ENCODE measurements at regions not wholly inside any gene's neighbourhood (a gene's known extent, or its start where the extent isn't known, plus 50 kb on each side); places are given as distances from the start of the nearest gene placed in this dataset.

GRCh38 chr6:1547785-1548184 is 61.9 kb upstream of the FOXC1 start:
- H3K4me3 ChIP-seq (ENCODE audit: low read depth, low read length), result no peak overlapping the region
- TF ChIP-seq CTCF (IDR thresholded peaks at IDR 0.05), result no peak

GRCh38 chr6:1551249-1551648 is 58.5 kb upstream of the FOXC1 start:
- no peak for TF ChIP-seq CTCF (IDR thresholded peaks at IDR 0.05)
- no peak overlapping the region for H3K4me3 ChIP-seq (ENCODE audit: low read depth, low read length)
- H3K9ac ChIP-seq, result no peak overlapping the region
- H3K4me1 ChIP-seq, result no peaks in the 10 kb centered on the region
- H3K9me3 ChIP-seq (ENCODE audit: control insufficient read depth, low read length), result no peaks in the 10 kb centered on the region
- no peaks in the 10 kb centered on the region for H3K36me3 ChIP-seq (ENCODE audit: control insufficient read depth, insufficient read depth, low read length)
- H2AFZ ChIP-seq, result no peak overlapping the region
- H3K79me2 ChIP-seq, result no peaks in the 10 kb centered on the region
- no peaks in the 10 kb centered on the region for H3K27me3 ChIP-seq (ENCODE audit: control insufficient read depth, insufficient read depth, low read length)
- no peak overlapping the region for H3K4me2 ChIP-seq (ENCODE audit: low read length)
- H3K27ac ChIP-seq, result no peak overlapping the region

More at GRCh38 chr6:1547785-1548184, 61.9 kb upstream of the FOXC1 start:
- Histone ChIP-seq H2AFZ (no peak overlapping the region), H3K27ac (no peak overlapping the region), H3K4me1 (no peaks in the 10 kb centered on the region), H3K36me3 (ENCODE audit: control insufficient read depth, insufficient read depth, low read length) (no peaks in the 10 kb centered on the region), H3K9me3 (ENCODE audit: control insufficient read depth, low read length) (no peaks in the 10 kb centered on the region), H3K79me2 (no peaks in the 10 kb centered on the region), H3K4me2 (ENCODE audit: low read length) (no peak overlapping the region), H3K27me3 (ENCODE audit: control insufficient read depth, insufficient read depth, low read length) (no peaks in the 10 kb centered on the region), H3K9ac (no peak overlapping the region)

- no peaks in the 10 kb centered on the region for H3K27me3 ChIP-seq (ENCODE audit: control insufficient read depth, insufficient read depth, low read length)
- no peak for TF ChIP-seq CTCF (IDR thresholded peaks at IDR 0.05)
- H3K9ac ChIP-seq, result no peak overlapping the region
- no peaks in the 10 kb centered on the region for H3K4me1 ChIP-seq
- no peaks in the 10 kb centered on the region for H3K79me2 ChIP-seq
- H3K27ac ChIP-seq, result no peak overlapping the region
- no peaks in the 10 kb centered on the region for H3K9me3 ChIP-seq (ENCODE audit: control insufficient read depth, low read length)
- no peaks in the 10 kb centered on the region for H3K36me3 ChIP-seq (ENCODE audit: control insufficient read depth, insufficient read depth, low read length)
- no peak overlapping the region for H3K4me3 ChIP-seq (ENCODE audit: low read depth, low read length)
- H3K4me2 ChIP-seq (ENCODE audit: low read length), result no peak overlapping the region
- H2AFZ ChIP-seq, result no peak overlapping the region
These were observed 57.4 kb upstream of the FOXC1 start for GRCh38 chr6:1552296-1552761.

GRCh38 chr6:1553562-1554083 is 56.1 kb upstream of the FOXC1 start:
- Histone ChIP-seq H3K79me2 (no peaks in the 10 kb centered on the region), H3K27me3 (ENCODE audit: control insufficient read depth, insufficient read depth, low read length) (no peaks in the 10 kb centered on the region), H3K4me3 (ENCODE audit: low read depth, low read length) (no peak overlapping the region), H3K4me1 (no peaks in the 10 kb centered on the region), H3K9ac (no peak overlapping the region), H3K9me3 (ENCODE audit: control insufficient read depth, low read length) (no peaks in the 10 kb centered on the region), H3K4me2 (ENCODE audit: low read length) (no peak overlapping the region), H3K27ac (no peak overlapping the region), H3K36me3 (ENCODE audit: control insufficient read depth, insufficient read depth, low read length) (no peaks in the 10 kb centered on the region), H2AFZ (no peak overlapping the region)
- no peak for TF ChIP-seq CTCF (IDR thresholded peaks at IDR 0.05)

- Histone ChIP-seq H3K79me2 (no peaks in the 10 kb centered on the region), H3K4me1 (no peaks in the 10 kb centered on the region), H3K36me3 (ENCODE audit: control insufficient read depth, insufficient read depth, low read length) (no peaks in the 10 kb centered on the region), H3K9ac (no peak overlapping the region), H3K4me3 (ENCODE audit: low read depth, low read length) (no peak overlapping the region), H3K9me3 (ENCODE audit: control insufficient read depth, low read length) (no peaks in the 10 kb centered on the region), H3K27me3 (ENCODE audit: control insufficient read depth, insufficient read depth, low read length) (no peaks in the 10 kb centered on the region), H3K27ac (no peak overlapping the region), H2AFZ (no peak overlapping the region), H3K4me2 (ENCODE audit: low read length) (no peak overlapping the region)
- no peak for TF ChIP-seq CTCF (IDR thresholded peaks at IDR 0.05)
These were observed 55.6 kb upstream of the FOXC1 start for GRCh38 chr6:1554141-1554475.

Measured in parathyroid adenoma (tissue), 2 donors.